IMR-90 (cell line): ENCODE measurements at regions not wholly inside any gene's neighbourhood (a gene's known extent, or its start where the extent isn't known, plus 50 kb on each side); places are given as distances from the start of the nearest gene placed in this dataset.
A peak's percentile ranks its signal among the peaks of the same experiment; 100 is the strongest.

Experiments
- ATAC-seq: fragments of 200-7000 bp; cut with Tn5 transposase; 2 replicates; pipeline ENCODE4 v1.9.1; 2020; ENCODE audit warnings: low read depth, mild to moderate bottlenecking, moderate library complexity
- BruUV-seq: library from RNA; stranded (reverse); fragments of 400-500 nt; replicated peaks from 2 replicates; lab custom pipeline; 2021; lab: Mats Ljungman, UMichigan
- CTCF ChIA-PET: fragments of 300-600 bp; formaldehyde crosslinking; extraction: SDS; loops from one replicate; lab custom pipeline; 2021; ENCODE audit warnings: antibody characterized with exemption; lab: Yijun Ruan, JAX
- POLR2A ChIA-PET: fragments of 300-600 bp; sonication (Branson Sonifier 250); formaldehyde crosslinking; loops from one replicate; lab custom pipeline; 2022; ENCODE audit warnings: antibody characterized with exemption; ENCODE audit not compliant: unreplicated experiment; lab: Charles Lee
- DNase-seq: peaks from one replicate; pipeline ENCODE4 v3.0.0; 2013
- H2AFZ ChIP-seq: replicated peaks from 2 replicates; pipeline ENCODE3; 2013; ENCODE audit warnings: low read length, mild to moderate bottlenecking; ENCODE audit not compliant: poor library complexity
- H2AK5ac ChIP-seq: 2 replicates; pipeline ENCODE4 v1.6.1; 2013; ENCODE audit warnings: low read depth, low read length, inconsistent platforms
- H2AK9ac ChIP-seq: replicated peaks from 2 replicates; pipeline ENCODE3; 2013; ENCODE audit warnings: mild to moderate bottlenecking, low read depth, low read length, moderate library complexity; ENCODE audit not compliant: poor library complexity
- H2BK120ac ChIP-seq: 2 replicates; pipeline ENCODE4 v1.6.1; 2013; ENCODE audit warnings: low read depth, low read length, inconsistent platforms
- H2BK15ac ChIP-seq: 3 replicates; pipeline ENCODE4 v1.6.1; 2013; ENCODE audit warnings: low read depth, low read length, inconsistent platforms
- H2BK20ac ChIP-seq: 2 replicates; pipeline ENCODE4 v1.6.1; 2013; ENCODE audit warnings: low read depth, mild to moderate bottlenecking, inconsistent platforms, low read length, moderate library complexity
- H2BK5ac ChIP-seq: 2 replicates; pipeline ENCODE4 v1.6.1; 2013; ENCODE audit warnings: mild to moderate bottlenecking, low read depth, low read length, inconsistent platforms; ENCODE audit not compliant: poor library complexity, severe bottlenecking
- H3K14ac ChIP-seq: replicated peaks from 2 replicates; pipeline ENCODE4 v1.6.1; 2013; ENCODE audit warnings: low read depth, low read length, inconsistent platforms
- H3K18ac ChIP-seq: 2 replicates; pipeline ENCODE4 v1.6.1; 2013; ENCODE audit warnings: low read depth, low read length, control low read depth
- H3K23ac ChIP-seq: 2 replicates; pipeline ENCODE4 v1.6.1; 2013; ENCODE audit warnings: low read depth, low read length, inconsistent platforms
- H3K27ac ChIP-seq: 2 replicates; pipeline ENCODE4 v1.5.1; 2013; ENCODE audit warnings: mild to moderate bottlenecking, control low read depth, low read length; ENCODE audit not compliant: insufficient read depth
- H3K27me3 ChIP-seq: 2 replicates; pipeline ENCODE4 v1.6.1; 2013; ENCODE audit warnings: low read length; ENCODE audit not compliant: control insufficient read depth, insufficient read depth
- H3K36me3 ChIP-seq: 2 replicates; pipeline ENCODE4 v1.6.1; 2013; ENCODE audit warnings: low read length, mixed read lengths; ENCODE audit not compliant: control insufficient read depth, insufficient read depth
- H3K4ac ChIP-seq: 2 replicates; pipeline ENCODE4 v1.6.1; 2013; ENCODE audit warnings: low read depth, low read length, inconsistent platforms
- H3K4me1 ChIP-seq: 2 replicates; pipeline ENCODE4 v1.6.1; 2013; ENCODE audit warnings: low read length, mixed read lengths; ENCODE audit not compliant: control insufficient read depth, insufficient read depth
- H3K4me2 ChIP-seq: 2 replicates; pipeline ENCODE4 v1.6.1; 2013; ENCODE audit warnings: low read depth, mild to moderate bottlenecking, control low read depth, low read length, moderate library complexity
- H3K4me3 ChIP-seq: 2 replicates; pipeline ENCODE4 v1.5.1; 2013; ENCODE audit warnings: low read depth, mild to moderate bottlenecking, control low read depth, low read length, moderate library complexity; ENCODE audit not compliant: insufficient read depth
- H3K56ac ChIP-seq: 2 replicates; pipeline ENCODE4 v1.6.1; 2013; ENCODE audit warnings: low read length, inconsistent platforms; ENCODE audit not compliant: insufficient read depth; ENCODE audit errors: extremely low read depth
- H3K79me1 ChIP-seq, 2 experiments: 2 replicates each; pipeline ENCODE4 v1.6.1; 2013; ENCODE audit warnings: low read length in 2 of 2, inconsistent platforms in 1 of 2, low read depth in 1 of 2
- H3K9ac ChIP-seq: 2 replicates; pipeline ENCODE4 v1.6.1; 2013; ENCODE audit warnings: low read depth, low read length, control low read depth
- H3K9me1 ChIP-seq: 2 replicates; pipeline ENCODE4 v1.6.1; 2013; ENCODE audit warnings: low read length, inconsistent platforms; ENCODE audit not compliant: insufficient read depth
- H3K9me3 ChIP-seq: 2 replicates; pipeline ENCODE4 v1.6.1; 2013; ENCODE audit warnings: low read length; ENCODE audit not compliant: control insufficient read depth, insufficient read depth
- H4K20me1 ChIP-seq: 2 replicates; pipeline ENCODE4 v1.6.1; 2013; ENCODE audit warnings: low read length, inconsistent platforms; ENCODE audit not compliant: insufficient read depth
- H4K5ac ChIP-seq: 2 replicates; pipeline ENCODE4 v1.6.1; 2013; ENCODE audit warnings: mild to moderate bottlenecking, low read depth, low read length, control low read depth
- H4K8ac ChIP-seq, 2 experiments: 2 replicates each; pipeline ENCODE4 v1.6.1; 2013; ENCODE audit warnings: low read depth in 2 of 2, low read length in 2 of 2, control low read depth in 1 of 2, inconsistent platforms in 1 of 2
- H4K91ac ChIP-seq: 2 replicates; pipeline ENCODE4 v1.6.1; 2013; ENCODE audit warnings: low read depth, low read length, inconsistent platforms; ENCODE audit not compliant: insufficient read depth
- MAZ ChIP-seq: IDR thresholded peaks from 2 replicates; pipeline ENCODE4 v1.6.1; 2012; ENCODE audit warnings: low read depth, mild to moderate bottlenecking, low read length, improper control_type of control experiment, moderate library complexity, borderline replicate concordance
- USF2 ChIP-seq: fragments of 150-350 bp; IDR thresholded peaks from 2 replicates; pipeline ENCODE4 v1.6.1; 2017; ENCODE audit warnings: mild to moderate bottlenecking, antibody characterized with exemption, low read length, low read depth
- WGBS, 2 experiments: methylation state at CpG; one replicate each; pipeline versions ENCODE4 v1.1.5 to v1.1.7; 2013; ENCODE audit warnings: missing lambda C conversion rate in 2 of 2; ENCODE audit not compliant: insufficient read length in 1 of 2; ENCODE audit errors: extremely low coverage in 2 of 2; 5-methylcytosine and 5-hydroxymethylcytosine counted together
- dilution Hi-C: fragments of 300-500 bp; cut with HindIII; formaldehyde crosslinking; loops from one replicate; pipeline ENCODE4 v1.14.3; 2018; ENCODE audit warnings: low sequenced_read_pairs; ENCODE audit not compliant: unreplicated experiment
- in situ Hi-C: fragments of 300-500 bp; cut with MboI; formaldehyde crosslinking; loops from 3 replicates; pipeline ENCODE4 v1.14.3; 2019; ENCODE audit warnings: low sequenced_read_pairs, inconsistent platforms, mixed read lengths
- intact Hi-C: fragments of 100-400 bp; cut with micrococcal nuclease; formaldehyde crosslinking; loops from 2 replicates; pipeline ENCODE4 v1.10.0; 2022

- no peak overlapping the region for H2BK15ac ChIP-seq
- H3K9me3 ChIP-seq: no peaks in the 10 kb centered on the region
- no peak overlapping the region for H4K5ac ChIP-seq
- H2AFZ ChIP-seq: peak overlapping the region; percentile 16
- peak overlapping the region; percentile 48; the same call in 1 of the 2 replicates for H3K4me2 ChIP-seq
- ATAC-seq (no peak), DNase-seq (peak; percentile 31)
- intact Hi-C loops: no loop called here
- in situ Hi-C loops: no loop called here
- H3K79me1 ChIP-seq: no peaks in the 10 kb centered on the region
- no peak overlapping the region for H2BK120ac ChIP-seq
- peaks cover 5% of the 10 kb centered on the region for H3K27me3 ChIP-seq
- no CpG with 5 or more reads among the region's 6 CpGs for WGBS, 2 experiments
- H3K4me3 ChIP-seq: no peak overlapping the region
- H3K14ac ChIP-seq: 0 out of 2 replicates have a peak overlapping the region, but pooled peaks have one; percentile 16
- TF ChIP-seq USF2 (peak; percentile 41; the same call in 1 of the 2 replicates), MAZ (no peak)
- no peak overlapping the region for H3K18ac ChIP-seq
- no peaks in the 10 kb centered on the region for H3K36me3 ChIP-seq
- no peak overlapping the region for H2BK5ac ChIP-seq
- H4K91ac ChIP-seq: no peak overlapping the region
- H3K4ac ChIP-seq: no peak overlapping the region
- H2BK20ac ChIP-seq: no peak overlapping the region
- CTCF ChIA-PET: no interaction called here
- dilution Hi-C loops: no loop called here
- no peaks in the 10 kb centered on the region for H3K9me1 ChIP-seq
- no peak overlapping the region for H2AK9ac ChIP-seq
- H3K27ac ChIP-seq: no peak overlapping the region
- H3K9ac ChIP-seq: no peak overlapping the region
- no peak overlapping the region for H3K56ac ChIP-seq
- POLR2A ChIA-PET: no interaction called here
- no peak overlapping the region; a peak in 1 of 4 replicates for H4K8ac ChIP-seq
- H4K20me1 ChIP-seq: no peaks in the 10 kb centered on the region
- H3K23ac ChIP-seq: no peak overlapping the region
- no TSS peak for BruUV-seq
- H2AK5ac ChIP-seq: no peak overlapping the region
- H3K4me1 ChIP-seq: peaks cover 1% of the 10 kb centered on the region; the same call in 1 of the 2 replicates
Measured at GRCh38 chr6:14984519-14984853, 261.4 kb upstream of the JARID2 start.
